ENCODE measurements at regions not wholly inside any gene's neighbourhood (a gene's known extent, or its start where the extent isn't known, plus 50 kb on each side); places are given as distances from the start of the nearest gene placed in this dataset.

DNA sequence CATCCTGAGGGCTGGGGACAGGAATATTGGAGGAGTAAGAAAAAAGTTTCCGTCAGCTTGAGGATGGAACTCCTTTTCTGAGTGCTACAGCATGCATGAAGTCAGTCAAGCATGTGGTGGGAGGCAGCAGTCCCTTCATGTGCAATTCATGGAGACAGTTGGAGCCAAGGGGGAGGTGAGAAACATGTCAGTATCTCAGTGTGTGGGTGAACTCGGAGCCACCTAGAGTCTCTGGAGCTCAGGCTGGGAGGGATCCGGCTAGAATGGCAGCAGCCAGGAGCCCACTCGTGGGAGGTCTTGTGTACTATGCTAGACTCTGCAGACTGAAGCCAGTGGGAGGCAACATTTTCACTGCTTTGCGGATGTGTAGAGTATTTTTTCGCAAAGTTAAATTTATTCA lies 60.3 kb downstream of the AVPR1A start:
- no peak for DNase-seq (ENCODE audit: insufficient read length, low spot score)
- no peak for FAIRE-seq
- TF ChIP-seq, protein P1, sequence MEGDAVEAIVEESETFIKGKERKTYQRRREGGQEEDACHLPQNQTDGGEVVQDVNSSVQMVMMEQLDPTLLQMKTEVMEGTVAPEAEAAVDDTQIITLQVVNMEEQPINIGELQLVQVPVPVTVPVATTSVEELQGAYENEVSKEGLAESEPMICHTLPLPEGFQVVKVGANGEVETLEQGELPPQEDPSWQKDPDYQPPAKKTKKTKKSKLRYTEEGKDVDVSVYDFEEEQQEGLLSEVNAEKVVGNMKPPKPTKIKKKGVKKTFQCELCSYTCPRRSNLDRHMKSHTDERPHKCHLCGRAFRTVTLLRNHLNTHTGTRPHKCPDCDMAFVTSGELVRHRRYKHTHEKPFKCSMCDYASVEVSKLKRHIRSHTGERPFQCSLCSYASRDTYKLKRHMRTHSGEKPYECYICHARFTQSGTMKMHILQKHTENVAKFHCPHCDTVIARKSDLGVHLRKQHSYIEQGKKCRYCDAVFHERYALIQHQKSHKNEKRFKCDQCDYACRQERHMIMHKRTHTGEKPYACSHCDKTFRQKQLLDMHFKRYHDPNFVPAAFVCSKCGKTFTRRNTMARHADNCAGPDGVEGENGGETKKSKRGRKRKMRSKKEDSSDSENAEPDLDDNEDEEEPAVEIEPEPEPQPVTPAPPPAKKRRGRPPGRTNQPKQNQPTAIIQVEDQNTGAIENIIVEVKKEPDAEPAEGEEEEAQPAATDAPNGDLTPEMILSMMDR (IDR thresholded peaks at IDR 0.05; ENCODE audit: insufficient read depth, missing control alignments) = no peak

DNA sequence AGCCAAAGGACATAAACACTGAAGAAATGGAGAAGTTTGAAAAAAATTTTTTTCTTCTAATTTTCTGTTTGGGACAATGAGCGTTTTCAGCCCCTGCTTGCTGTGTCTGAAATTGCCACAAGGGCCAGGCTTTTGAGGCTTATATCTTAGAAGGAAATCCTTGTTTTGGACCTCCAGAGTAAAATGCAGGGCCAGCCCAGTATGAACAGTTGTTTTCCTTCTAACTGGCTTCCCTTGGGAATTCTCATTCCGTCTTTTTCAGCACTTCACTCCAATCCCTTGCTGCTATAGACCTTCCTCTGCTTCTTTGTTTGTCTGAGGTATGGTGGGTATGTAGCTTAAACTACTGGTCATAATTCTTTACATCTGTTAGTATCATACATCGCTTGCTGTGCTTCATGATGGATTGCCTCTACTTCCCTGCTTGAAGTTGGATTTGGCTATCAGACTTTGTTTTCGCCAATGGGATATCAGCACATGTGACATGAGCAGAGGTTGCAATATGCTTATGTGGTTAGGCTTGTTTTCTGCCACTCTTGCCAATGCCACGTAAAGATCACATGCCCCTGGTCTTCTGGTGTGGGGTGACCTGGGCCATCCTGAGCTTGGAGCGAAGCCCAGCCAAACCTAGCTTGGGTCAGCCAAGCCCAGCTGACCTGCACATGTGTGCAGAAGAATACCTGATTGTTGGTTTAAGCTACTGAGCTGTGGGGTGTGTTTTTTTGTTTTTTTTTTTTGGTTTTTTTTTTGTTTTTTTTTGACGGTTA lies 64.7 kb downstream of the AVPR1A start:
- no peak for DNase-seq (ENCODE audit: insufficient read length, low spot score)
- TF ChIP-seq, protein P1 (IDR thresholded peaks at IDR 0.05; ENCODE audit: insufficient read depth, missing control alignments) = no peak
- no peak for FAIRE-seq

DNA sequence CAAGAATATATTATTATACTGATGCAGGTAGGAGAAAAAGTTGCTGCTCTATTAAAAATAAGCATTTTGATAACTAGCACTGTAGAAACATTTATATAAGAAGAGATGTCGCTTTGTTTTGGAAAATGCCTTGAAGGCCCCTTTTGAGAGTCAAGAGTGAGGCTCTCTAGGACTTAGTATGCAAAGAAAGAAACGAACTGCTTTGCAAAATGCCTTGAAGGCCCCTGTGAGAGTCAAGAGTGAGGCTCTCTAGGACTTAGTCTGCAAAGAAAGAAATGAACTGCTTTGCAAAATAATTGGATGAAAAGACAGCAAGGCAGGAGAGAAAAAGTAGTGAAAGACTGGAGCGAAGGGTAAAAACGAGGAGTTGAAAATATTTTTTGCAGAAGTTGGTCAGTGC lies 65.9 kb downstream of the AVPR1A start:
- FAIRE-seq (no peak), DNase-seq (ENCODE audit: insufficient read length, low spot score) (no peak)
- TF ChIP-seq, protein P1 (IDR thresholded peaks at IDR 0.05; ENCODE audit: insufficient read depth, missing control alignments) = no peak

DNA sequence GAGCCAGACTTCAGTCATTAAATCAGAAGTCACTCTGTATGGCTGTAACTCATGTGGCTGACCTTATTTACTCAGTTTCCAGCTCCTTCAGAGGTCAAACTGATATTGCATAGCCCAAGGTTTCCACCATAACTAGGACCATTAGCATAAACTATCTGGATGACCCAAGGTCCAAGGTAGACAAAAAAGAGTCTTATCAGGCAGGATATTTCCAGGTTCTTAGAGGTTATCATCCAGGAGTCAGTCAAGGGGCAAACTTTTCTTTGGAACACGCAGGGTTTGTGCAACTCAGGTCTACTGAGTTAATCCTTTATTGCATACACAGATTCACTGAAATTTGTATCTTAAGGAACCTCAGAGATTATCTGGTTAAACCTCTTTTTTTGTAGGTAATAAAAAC lies 66.5 kb downstream of the AVPR1A start:
- DNase-seq (ENCODE audit: insufficient read length, low spot score) = no peak
- TF ChIP-seq, protein P1 (IDR thresholded peaks at IDR 0.05; ENCODE audit: insufficient read depth, missing control alignments) = no peak
- FAIRE-seq = no peak

DNA sequence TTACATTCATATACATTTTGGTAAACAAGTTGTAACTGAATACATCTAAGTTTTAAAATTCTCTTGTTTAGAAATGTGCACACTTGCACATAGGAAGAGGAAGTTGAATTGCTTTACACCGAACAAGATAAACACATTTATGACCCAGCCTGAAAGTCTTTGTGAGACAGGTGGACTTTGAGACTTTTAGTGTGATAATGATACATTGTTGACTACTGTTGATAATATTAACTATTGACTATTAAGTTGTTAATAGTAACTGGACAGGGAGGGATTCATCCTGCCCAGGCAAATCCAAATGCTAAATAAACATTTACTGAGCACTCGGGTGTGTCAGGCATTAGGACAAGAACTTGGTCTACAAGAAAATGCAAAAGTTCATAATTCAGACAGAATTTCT lies 68.0 kb downstream of the AVPR1A start:
- no peak for DNase-seq (ENCODE audit: insufficient read length, low spot score)
- no peak for FAIRE-seq
- TF ChIP-seq, protein P1 (IDR thresholded peaks at IDR 0.05; ENCODE audit: insufficient read depth, missing control alignments) = no peak

DNA sequence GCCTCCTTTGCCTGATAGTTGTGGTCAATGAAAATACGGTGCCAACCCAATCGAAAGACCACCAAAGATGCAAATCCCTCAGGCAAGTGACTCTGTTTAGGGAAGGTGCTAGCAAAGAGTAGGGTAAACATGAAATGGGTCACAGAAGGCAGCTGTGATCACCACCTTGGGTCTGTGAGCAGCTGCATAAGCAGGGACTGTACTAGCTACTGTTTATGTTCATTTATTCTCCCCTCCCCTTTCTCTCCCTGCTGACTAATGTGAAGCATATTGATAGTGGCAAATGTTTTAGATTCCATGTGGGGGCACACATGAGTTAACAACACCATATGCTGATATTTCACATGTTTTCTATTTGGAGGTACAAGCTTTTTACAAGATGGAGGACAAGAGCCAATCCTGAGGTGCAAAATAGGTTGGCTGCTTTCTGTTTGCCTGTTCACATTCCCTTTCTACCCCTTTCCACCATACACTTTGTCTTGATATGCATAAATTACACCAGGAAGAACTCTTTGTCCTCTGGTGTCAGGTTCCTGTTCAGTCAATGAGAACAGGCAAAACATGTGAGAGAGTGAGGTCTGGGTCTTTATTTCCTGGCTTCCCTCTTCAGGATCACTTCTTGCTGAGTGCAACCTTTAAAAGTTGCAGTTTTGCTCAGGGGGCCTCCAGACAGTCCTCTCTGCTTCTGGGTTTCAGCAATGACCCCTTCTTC lies 71.1 kb downstream of the AVPR1A start:
- FAIRE-seq = no peak
- TF ChIP-seq, protein P1 (IDR thresholded peaks at IDR 0.05; ENCODE audit: insufficient read depth, missing control alignments) = no peak
- no peak for DNase-seq (ENCODE audit: insufficient read length, low spot score)

GRCh38 chr12:63078906-63079305 lies 72.1 kb downstream of the AVPR1A start:
- DNase-seq (ENCODE audit: insufficient read length, low spot score) = no peak
- TF ChIP-seq, protein P1 (IDR thresholded peaks at IDR 0.05; ENCODE audit: insufficient read depth, missing control alignments) = no peak
- no peak for FAIRE-seq

Data from D721Med (cell line).